RWPE2 (cell line): ENCODE measurements at regions not wholly inside any gene's neighbourhood (a gene's known extent, or its start where the extent isn't known, plus 50 kb on each side); places are given as distances from the start of the nearest gene placed in this dataset.

ENCODE experiments used
- ATAC-seq: fragments of 200-7000 bp; cut with Tn5 transposase; 3 replicates; pipeline ENCODE4 v1.9.1; 2021; ENCODE audit warnings: low read depth
- DNase-seq: peaks from one replicate; pipeline ENCODE4 v3.0.0-alpha.2; 2020; ENCODE audit warnings: low spot score
- H3K27ac ChIP-seq: fragments of 450-650 bp; 2 replicates; pipeline ENCODE4 v1.5.1; 2017; ENCODE audit warnings: mild to moderate bottlenecking; ENCODE audit not compliant: poor library complexity, severe bottlenecking
- H3K27me3 ChIP-seq: fragments of 250-450 bp; sonication (Bioruptor Pico); 2 replicates; pipeline ENCODE4 v1.5.1; 2021; ENCODE audit warnings: mild to moderate bottlenecking, moderate library complexity; ENCODE audit not compliant: insufficient read depth, poor library complexity, severe bottlenecking
- H3K36me3 ChIP-seq: fragments of 250-450 bp; sonication (Bioruptor Pico); 2 replicates; pipeline ENCODE4 v1.5.1; 2020; ENCODE audit warnings: low read depth, mild to moderate bottlenecking, moderate library complexity
- H3K4me1 ChIP-seq: fragments of 250-450 bp; sonication (Bioruptor Pico); 2 replicates; pipeline ENCODE4 v1.5.1; 2021; ENCODE audit warnings: mild to moderate bottlenecking, moderate library complexity; ENCODE audit not compliant: insufficient read depth, poor library complexity, severe bottlenecking
- H3K4me3 ChIP-seq: fragments of 250-450 bp; sonication (Bioruptor Pico); 2 replicates; pipeline ENCODE4 v1.5.1; 2021; ENCODE audit warnings: mild to moderate bottlenecking, moderate library complexity; ENCODE audit not compliant: severe bottlenecking
- H3K9me3 ChIP-seq: fragments of 250-450 bp; sonication (Bioruptor Pico); 2 replicates; pipeline ENCODE4 v1.5.1; 2021; ENCODE audit warnings: mild to moderate bottlenecking, moderate library complexity; ENCODE audit not compliant: severe bottlenecking
- CTCF ChIP-seq: fragments of 450-650 bp; IDR thresholded peaks from one replicate; pipeline ENCODE4 v1.5.1; 2017; ENCODE audit warnings: mild to moderate bottlenecking, moderate library complexity; ENCODE audit not compliant: poor library complexity, severe bottlenecking

GRCh38 chr11:23536907-23537306 is 676.6 kb upstream of the CCDC179 start:
- Histone ChIP-seq H3K27ac (no peak overlapping the region), H3K4me3 (no peak overlapping the region), H3K36me3 (no peaks in the 10 kb centered on the region), H3K9me3 (no peaks in the 10 kb centered on the region), H3K27me3 (no peaks in the 10 kb centered on the region), H3K4me1 (no peaks in the 10 kb centered on the region)
- ATAC-seq (no peak), DNase-seq (no peak)
- TF ChIP-seq CTCF, result no peak

DNA sequence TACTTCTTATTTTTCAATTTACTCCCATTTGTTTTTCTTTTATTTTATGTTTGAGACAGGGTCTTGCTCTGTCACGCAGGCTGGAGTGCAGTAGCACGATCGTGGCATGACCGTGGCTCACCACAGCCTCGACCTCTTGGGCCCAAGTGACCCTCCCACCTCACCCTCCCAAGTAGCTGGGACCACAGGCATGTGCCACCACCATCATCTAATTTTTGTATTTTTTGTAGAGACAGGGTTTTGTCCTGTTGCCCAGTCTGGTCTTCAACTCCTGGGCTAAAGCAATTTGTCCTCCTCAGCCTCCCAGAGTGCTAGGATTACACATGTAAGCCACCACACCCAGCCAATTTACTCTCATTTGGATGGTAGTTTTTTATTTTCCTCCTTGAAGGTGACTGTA is 679.3 kb upstream of the CCDC179 start:
- ATAC-seq (no peak), DNase-seq (no peak)
- H3K9me3 ChIP-seq, result no peaks in the 10 kb centered on the region
- no peak overlapping the region for H3K4me3 ChIP-seq
- no peaks in the 10 kb centered on the region for H3K4me1 ChIP-seq
- H3K27me3 ChIP-seq, result no peaks in the 10 kb centered on the region
- TF ChIP-seq CTCF, result no peak
- H3K36me3 ChIP-seq, result no peaks in the 10 kb centered on the region
- H3K27ac ChIP-seq, result no peak overlapping the region

DNA sequence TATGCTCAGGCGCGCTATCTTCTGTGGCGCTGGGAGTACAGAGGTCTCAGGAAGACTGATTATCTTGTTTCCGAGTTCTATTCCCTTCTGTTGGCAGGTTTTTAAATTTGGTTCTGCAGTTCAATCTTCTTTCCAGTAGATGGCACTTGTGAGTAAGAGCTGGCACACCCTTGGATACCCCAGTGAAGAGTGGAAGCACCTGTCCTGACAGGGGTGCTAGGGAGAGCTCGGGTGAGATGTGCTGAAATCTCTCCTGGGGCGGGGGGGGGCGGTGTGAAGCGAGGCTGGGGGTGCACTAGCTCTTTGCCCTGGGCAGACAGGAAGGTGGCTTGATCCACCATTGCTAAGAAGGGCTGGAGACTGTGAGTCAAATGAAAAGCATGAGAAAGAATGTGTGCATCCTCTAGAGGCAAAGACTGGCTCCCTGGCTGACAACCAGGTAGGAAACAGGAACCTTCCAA is 679.9 kb upstream of the CCDC179 start:
- Histone ChIP-seq H3K27me3 (no peaks in the 10 kb centered on the region), H3K36me3 (no peaks in the 10 kb centered on the region), H3K9me3 (no peaks in the 10 kb centered on the region), H3K27ac (no peak overlapping the region), H3K4me1 (no peaks in the 10 kb centered on the region), H3K4me3 (no peak overlapping the region)
- TF ChIP-seq CTCF, result peak; percentile 82
- DNase-seq, result no peak
- peak; percentile 85 for ATAC-seq

GRCh38 chr11:23542189-23542588 is 681.9 kb upstream of the CCDC179 start:
- H3K4me3 ChIP-seq, result no peak overlapping the region
- ATAC-seq (no peak), DNase-seq (no peak)
- no peak for TF ChIP-seq CTCF
- H3K9me3 ChIP-seq, result no peaks in the 10 kb centered on the region
- no peak overlapping the region for H3K27ac ChIP-seq
- no peaks in the 10 kb centered on the region for H3K27me3 ChIP-seq
- no peaks in the 10 kb centered on the region for H3K4me1 ChIP-seq
- H3K36me3 ChIP-seq, result no peaks in the 10 kb centered on the region

DNA sequence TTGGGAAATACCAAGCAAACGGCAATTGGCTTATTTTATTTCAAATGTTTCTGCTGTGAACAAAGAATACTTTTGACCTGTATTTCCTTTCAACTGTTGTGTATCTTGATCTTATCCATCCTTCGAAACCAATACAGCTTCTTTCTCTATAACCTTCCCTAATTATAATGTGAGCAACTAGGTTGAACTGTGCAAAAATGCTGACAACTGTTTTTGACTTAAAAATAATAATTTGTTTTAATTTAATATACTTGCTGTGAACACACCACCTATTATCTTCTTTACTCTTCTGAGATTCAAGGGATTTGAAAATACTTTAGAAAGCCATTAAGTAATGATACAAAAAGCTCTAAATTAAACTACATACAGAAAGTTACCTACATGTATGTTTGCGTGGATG is 682.5 kb upstream of the CCDC179 start:
- Histone ChIP-seq H3K4me3 (no peak overlapping the region), H3K27ac (no peak overlapping the region), H3K4me1 (no peaks in the 10 kb centered on the region), H3K36me3 (no peaks in the 10 kb centered on the region), H3K9me3 (no peaks in the 10 kb centered on the region), H3K27me3 (no peaks in the 10 kb centered on the region)
- ATAC-seq (no peak), DNase-seq (no peak)
- TF ChIP-seq CTCF, result no peak
